Hepatocyte (in vitro differentiated cells): ENCODE measurements at regions not wholly inside any gene's neighbourhood (a gene's known extent, or its start where the extent isn't known, plus 50 kb on each side); places are given as distances from the start of the nearest gene placed in this dataset.

Experiments used
- DNase-seq: peaks from one replicate; pipeline ENCODE4 v3.0.0-alpha.2; 2016; ENCODE audit warnings: low spot score
- H2AFZ ChIP-seq: fragments of 200-600 bp; sonication (generic); 2 replicates; pipeline ENCODE4 v1.6.0; 2016; ENCODE audit warnings: antibody characterized with exemption, mild to moderate bottlenecking
- H3K27ac ChIP-seq: fragments of 200-600 bp; sonication (generic); 2 replicates; pipeline ENCODE4 v1.5.1; 2016; ENCODE audit warnings: mild to moderate bottlenecking
- H3K27me3 ChIP-seq: fragments of 200-600 bp; sonication (generic); 2 replicates; pipeline ENCODE4 v1.6.1; 2016
- H3K36me3 ChIP-seq: fragments of 200-600 bp; sonication (generic); replicated peaks from 2 replicates; pipeline ENCODE4 v1.5.1; 2016; ENCODE audit warnings: low read depth; ENCODE audit not compliant: insufficient read depth
- H3K4me1 ChIP-seq: fragments of 200-600 bp; sonication (generic); 2 replicates; pipeline ENCODE4 v1.5.1; 2016; ENCODE audit warnings: mild to moderate bottlenecking, moderate library complexity; ENCODE audit not compliant: insufficient read depth
- H3K4me2 ChIP-seq: fragments of 200-600 bp; sonication (generic); 2 replicates; pipeline ENCODE4 v1.6.0; 2016
- H3K4me3 ChIP-seq: fragments of 200-600 bp; sonication (generic); 2 replicates; pipeline ENCODE4 v1.5.1; 2016; ENCODE audit warnings: mild to moderate bottlenecking
- H3K79me2 ChIP-seq: fragments of 200-600 bp; sonication (generic); 2 replicates; pipeline ENCODE4 v1.6.0; 2017; ENCODE audit warnings: mild to moderate bottlenecking
- H3K9me2 ChIP-seq: fragments of 200-600 bp; sonication (generic); replicated peaks from 2 replicates; pipeline ENCODE4 v1.6.0; 2017; ENCODE audit warnings: mild to moderate bottlenecking; ENCODE audit not compliant: insufficient read depth
- H3K9me3 ChIP-seq: fragments of 200-600 bp; sonication (generic); 2 replicates; pipeline ENCODE4 v1.5.1; 2016; ENCODE audit warnings: low read depth, mild to moderate bottlenecking
- H4K20me1 ChIP-seq: fragments of 200-600 bp; sonication (generic); 2 replicates; pipeline ENCODE4 v1.6.0; 2016; ENCODE audit warnings: mild to moderate bottlenecking; ENCODE audit not compliant: insufficient read depth, poor library complexity, severe bottlenecking
- CTCF ChIP-seq: fragments of 200-600 bp; sonication (generic); IDR thresholded peaks from 2 replicates; pipeline ENCODE4 v1.5.1; 2016; ENCODE audit warnings: antibody characterized with exemption, mild to moderate bottlenecking; ENCODE audit not compliant: poor library complexity
- EZH2 ChIP-seq: fragments of 200-600 bp; sonication (generic); IDR thresholded peaks from 2 replicates; pipeline ENCODE4 v1.6.1; 2016; ENCODE audit warnings: antibody characterized with exemption, mild to moderate bottlenecking, borderline replicate concordance
- EZH2phosphoT487 ChIP-seq: fragments of 200-600 bp; sonication (generic); IDR thresholded peaks from one replicate; pipeline ENCODE4 v1.6.1; 2018; ENCODE audit warnings: antibody characterized with exemption, mild to moderate bottlenecking, low read depth, moderate library complexity; ENCODE audit not compliant: unreplicated experiment, severe bottlenecking
- WGBS: methylation state at CpG from one replicate; pipeline ENCODE4 v1.1.6; 2016; ENCODE audit warnings: low lambda C conversion rate; ENCODE audit errors: missing lambda C conversion rate; 5-methylcytosine and 5-hydroxymethylcytosine counted together

- Histone ChIP-seq H3K27me3 (peaks cover 38% of the 10 kb centered on the region), H2AFZ (peak overlapping the region; percentile 85), H3K4me2 (peak overlapping the region; percentile 94), H3K9me3 (no peaks in the 10 kb centered on the region), H3K9me2 (no peaks in the 10 kb centered on the region), H3K79me2 (no peaks in the 10 kb centered on the region), H3K4me1 (no peaks in the 10 kb centered on the region), H3K27ac (peak overlapping the region; percentile 66), H3K4me3 (peak overlapping the region; percentile 81), H3K36me3 (no peaks in the 10 kb centered on the region), H4K20me1 (no peaks in the 10 kb centered on the region)
- TF ChIP-seq CTCF = no peak
- TF ChIP-seq EZH2phosphoT487 = no peak
- TF ChIP-seq EZH2 = peak; percentile 78
- peak; percentile 14 for DNase-seq
- 2% methylated on average over 31 of the region's 38 CpGs for WGBS
These were observed 59.5 kb upstream of the PRPS1L1 start for GRCh38 chr7:18087026-18087686.

GRCh38 chr7:18087687-18088078, 60.0 kb upstream of the PRPS1L1 start:
- Histone ChIP-seq H2AFZ (peak overlapping the region; percentile 85), H3K27ac (peak overlapping the region; percentile 66), H3K4me1 (no peaks in the 10 kb centered on the region), H3K36me3 (no peaks in the 10 kb centered on the region), H4K20me1 (no peaks in the 10 kb centered on the region), H3K4me2 (peak overlapping the region; percentile 94), H3K9me3 (no peaks in the 10 kb centered on the region), H3K79me2 (no peaks in the 10 kb centered on the region), H3K4me3 (peak overlapping the region; percentile 81), H3K27me3 (peaks cover 38% of the 10 kb centered on the region), H3K9me2 (no peaks in the 10 kb centered on the region)
- 15% methylated on average over 14 of the region's 14 CpGs for WGBS
- DNase-seq = peak; percentile 5
- TF ChIP-seq EZH2phosphoT487 (no peak), EZH2 (no peak), CTCF (no peak)

GRCh38 chr7:18096087-18096486, 68.4 kb upstream of the PRPS1L1 start:
- H3K27me3 ChIP-seq = no peaks in the 10 kb centered on the region
- no peak overlapping the region for H3K4me2 ChIP-seq
- H3K36me3 ChIP-seq = no peaks in the 10 kb centered on the region
- H4K20me1 ChIP-seq = no peaks in the 10 kb centered on the region
- no peaks in the 10 kb centered on the region for H3K4me1 ChIP-seq
- TF ChIP-seq CTCF (no peak), EZH2phosphoT487 (no peak)
- no peaks in the 10 kb centered on the region for H3K9me2 ChIP-seq
- WGBS = 53% methylated on average over 2 of the region's 2 CpGs
- H3K9me3 ChIP-seq = no peaks in the 10 kb centered on the region
- no peaks in the 10 kb centered on the region for H3K79me2 ChIP-seq
- no peak overlapping the region for H3K27ac ChIP-seq
- no peak for DNase-seq
- no peak overlapping the region for H3K4me3 ChIP-seq
- H2AFZ ChIP-seq = no peak overlapping the region

- no peak overlapping the region for H3K4me3 ChIP-seq
- no peaks in the 10 kb centered on the region for H3K36me3 ChIP-seq
- no peaks in the 10 kb centered on the region for H3K9me3 ChIP-seq
- H3K27ac ChIP-seq = no peak overlapping the region
- H3K27me3 ChIP-seq = no peaks in the 10 kb centered on the region
- no peaks in the 10 kb centered on the region for H3K9me2 ChIP-seq
- H3K4me1 ChIP-seq = no peaks in the 10 kb centered on the region
- no peak overlapping the region for H2AFZ ChIP-seq
- TF ChIP-seq CTCF = no peak
- no peak for TF ChIP-seq EZH2phosphoT487
- no peak for TF ChIP-seq EZH2
- DNase-seq = no peak
- no peaks in the 10 kb centered on the region for H3K79me2 ChIP-seq
- 98% methylated on average over 2 of the region's 2 CpGs for WGBS
- H4K20me1 ChIP-seq = no peaks in the 10 kb centered on the region
- no peak overlapping the region for H3K4me2 ChIP-seq
These were observed 74.9 kb upstream of the PRPS1L1 start for GRCh38 chr7:18102576-18102975.
